ENCODE measurements at regions not wholly inside any gene's neighbourhood (a gene's known extent, or its start where the extent isn't known, plus 50 kb on each side); places are given as distances from the start of the nearest gene placed in this dataset.

GRCh38 chr14:105980224-105980623 lies 453.8 kb downstream of the TMEM121 start:
- no peak for TF ChIP-seq CTCF (IDR thresholded peaks at IDR 0.05; ENCODE audit: low read depth, low read length)
- TF ChIP-seq MAX (IDR thresholded peaks at IDR 0.05; ENCODE audit: low read depth, low read length): no peak
- TF ChIP-seq POLR2A (IDR thresholded peaks at IDR 0.05; ENCODE audit: extremely low read depth, insufficient read length): no peak
- no peak for TF ChIP-seq MYC (IDR thresholded peaks at IDR 0.05; ENCODE audit: low read depth, low read length)

All from NB4 (cell line).